K562 (cell line): ENCODE measurements at regions not wholly inside any gene's neighbourhood (a gene's known extent, or its start where the extent isn't known, plus 50 kb on each side); places are given as distances from the start of the nearest gene placed in this dataset.

ENCODE experiments used
- ARID1B ChIP-seq: fragments of 450-650 bp; IDR thresholded peaks from 2 replicates; pipeline ENCODE4 v1.6.1; 2016; ENCODE audit warnings: antibody characterized with exemption, mild to moderate bottlenecking, inconsistent platforms
- CEBPZ ChIP-seq: fragments of 150-350 bp; IDR thresholded peaks from 2 replicates; pipeline ENCODE4 v1.6.1; 2014; ENCODE audit warnings: low read depth, mild to moderate bottlenecking, low read length, borderline replicate concordance

DNA sequence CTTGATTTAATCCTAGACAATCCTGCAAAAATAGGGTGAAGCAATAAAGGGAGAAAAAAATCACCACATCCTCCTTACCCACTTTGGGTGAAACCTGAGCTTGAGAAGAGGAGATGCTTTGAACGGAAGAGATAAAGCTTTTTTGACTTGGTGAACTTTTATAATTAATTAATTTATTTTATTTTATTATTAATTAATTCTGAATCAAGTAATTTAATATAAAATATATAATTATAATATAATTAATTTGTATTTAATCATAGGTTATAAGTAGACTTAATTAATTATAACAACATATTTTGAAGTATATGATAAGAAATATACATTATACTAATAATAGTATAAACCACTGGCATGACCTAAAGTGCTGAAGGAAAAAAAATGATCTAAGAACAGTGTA, 2164.8 kb downstream of the LRRC4C start:
- TF ChIP-seq ARID1B (no peak), CEBPZ (no peak)
